ENCODE measurements at regions not wholly inside any gene's neighbourhood (a gene's known extent, or its start where the extent isn't known, plus 50 kb on each side); places are given as distances from the start of the nearest gene placed in this dataset.
A peak's percentile ranks its signal among the peaks of the same experiment; 100 is the strongest.

DNA sequence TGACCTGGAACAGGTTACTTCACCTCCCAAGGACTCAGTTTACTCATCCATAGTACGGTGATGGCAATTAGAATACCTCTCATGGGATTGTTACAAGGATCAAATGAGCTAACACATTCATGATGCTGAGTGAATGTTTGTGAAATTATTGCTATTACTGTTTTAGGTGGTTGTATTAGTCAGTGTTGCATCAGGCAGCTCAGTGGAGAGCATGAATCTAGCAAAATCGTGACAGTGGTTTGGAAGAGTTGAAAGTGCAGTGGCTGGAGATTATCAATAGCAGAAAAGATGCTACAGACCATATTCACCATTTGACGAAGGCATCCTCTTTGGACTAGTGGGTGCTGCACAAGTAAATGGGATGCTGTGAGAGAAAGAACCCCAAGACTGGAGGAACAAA is 50.4 kb upstream of the CTNNBL1 start:
- Histone ChIP-seq H3K9ac (ENCODE audit: low read length) (no peak overlapping the region), H3K4me1 (ENCODE audit: control insufficient read depth, insufficient read depth, low read length) (no peaks in the 10 kb centered on the region), H3K9me3 (ENCODE audit: control insufficient read depth, low read length) (peaks cover 10% of the 10 kb centered on the region), H3K4me3 (ENCODE audit: low read length) (no peak overlapping the region), H3K36me3 (ENCODE audit: control insufficient read depth, insufficient read depth, low read length, severe bottlenecking) (no peaks in the 10 kb centered on the region), H3K27me3 (replicated peaks; ENCODE audit: control insufficient read depth, insufficient read depth, low read length) (peaks cover 41% of the 10 kb centered on the region)
- peak; percentile 2 for DNase-seq (ENCODE audit: low read depth)

DNA sequence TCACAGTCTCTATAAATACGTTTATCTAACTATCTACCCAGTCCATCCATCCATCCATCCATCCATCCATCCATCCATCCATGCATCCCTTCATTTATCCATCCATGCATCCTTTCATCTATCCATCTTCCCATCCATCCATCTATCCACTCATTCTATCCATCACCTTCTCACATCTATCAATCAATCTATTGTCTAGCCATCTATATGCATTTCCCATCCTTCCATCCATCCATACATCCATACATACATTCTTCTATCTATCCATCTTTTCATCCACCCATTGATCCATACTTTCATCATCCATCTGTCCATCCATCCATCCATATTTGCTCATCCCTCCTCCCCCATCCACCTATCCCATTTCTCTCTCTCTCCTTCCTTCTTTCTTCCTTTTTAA is 51.6 kb upstream of the CTNNBL1 start:
- Histone ChIP-seq H3K4me1 (ENCODE audit: control insufficient read depth, insufficient read depth, low read length) (no peaks in the 10 kb centered on the region), H3K36me3 (ENCODE audit: control insufficient read depth, insufficient read depth, low read length, severe bottlenecking) (no peaks in the 10 kb centered on the region), H3K9me3 (ENCODE audit: control insufficient read depth, low read length) (peaks cover 10% of the 10 kb centered on the region), H3K9ac (ENCODE audit: low read length) (no peak overlapping the region), H3K27me3 (replicated peaks; ENCODE audit: control insufficient read depth, insufficient read depth, low read length) (peaks cover 46% of the 10 kb centered on the region), H3K4me3 (ENCODE audit: low read length) (no peak overlapping the region)
- DNase-seq (ENCODE audit: low read depth) = no peak

DNA sequence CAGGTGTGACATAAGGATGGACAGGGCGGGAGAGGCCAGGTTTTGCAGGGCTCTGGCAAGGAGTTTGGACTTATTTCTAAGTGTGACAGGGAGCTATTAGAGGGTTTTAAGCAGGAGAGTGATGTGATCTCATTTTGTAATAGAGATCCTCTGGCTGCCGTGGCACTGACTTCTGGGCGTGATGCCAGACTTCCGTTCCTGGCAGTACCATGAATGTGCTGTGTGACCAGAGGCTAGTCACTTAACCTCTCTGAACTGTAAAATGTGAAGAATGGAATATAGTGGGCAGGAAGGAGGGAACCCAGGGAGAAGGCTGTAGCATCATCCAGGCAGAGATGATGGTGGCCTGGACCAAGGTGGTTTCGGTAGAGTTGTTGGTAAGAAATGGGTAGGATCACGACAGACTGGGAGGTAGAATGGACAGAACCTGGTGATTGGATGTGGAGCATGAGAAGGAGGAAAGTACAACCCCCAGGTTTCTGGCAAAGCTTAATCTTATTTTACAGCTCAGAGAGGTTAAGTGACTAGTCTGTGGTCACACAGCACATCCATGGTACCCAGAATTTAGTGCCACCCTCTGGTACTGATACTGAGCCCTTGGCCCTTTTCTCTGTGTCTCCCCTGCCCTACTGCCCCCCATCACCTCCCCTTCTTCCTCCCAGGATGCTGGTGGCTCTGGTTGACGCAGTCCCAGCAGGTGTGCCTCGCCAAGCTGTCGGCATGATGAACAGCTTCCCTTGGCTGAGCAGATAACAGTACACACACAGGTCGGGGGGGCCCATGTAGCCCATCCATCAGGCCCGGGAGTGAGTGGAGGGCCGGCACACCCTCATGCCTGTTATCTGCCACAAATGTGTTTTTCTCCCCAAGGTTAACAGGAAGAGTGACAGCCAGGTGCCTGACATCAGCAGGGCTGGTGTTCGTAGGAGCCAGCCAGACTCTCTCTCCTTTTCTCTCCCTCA is 52.9 kb upstream of the CTNNBL1 start:
- Histone ChIP-seq H3K9me3 (ENCODE audit: control insufficient read depth, low read length) (peaks cover 14% of the 10 kb centered on the region), H3K4me3 (ENCODE audit: low read length) (no peak overlapping the region), H3K9ac (ENCODE audit: low read length) (no peak overlapping the region), H3K4me1 (ENCODE audit: control insufficient read depth, insufficient read depth, low read length) (no peaks in the 10 kb centered on the region), H3K36me3 (ENCODE audit: control insufficient read depth, insufficient read depth, low read length, severe bottlenecking) (no peaks in the 10 kb centered on the region), H3K27me3 (replicated peaks; ENCODE audit: control insufficient read depth, insufficient read depth, low read length) (peaks cover 50% of the 10 kb centered on the region)
- no peak for DNase-seq (ENCODE audit: low read depth)

DNA sequence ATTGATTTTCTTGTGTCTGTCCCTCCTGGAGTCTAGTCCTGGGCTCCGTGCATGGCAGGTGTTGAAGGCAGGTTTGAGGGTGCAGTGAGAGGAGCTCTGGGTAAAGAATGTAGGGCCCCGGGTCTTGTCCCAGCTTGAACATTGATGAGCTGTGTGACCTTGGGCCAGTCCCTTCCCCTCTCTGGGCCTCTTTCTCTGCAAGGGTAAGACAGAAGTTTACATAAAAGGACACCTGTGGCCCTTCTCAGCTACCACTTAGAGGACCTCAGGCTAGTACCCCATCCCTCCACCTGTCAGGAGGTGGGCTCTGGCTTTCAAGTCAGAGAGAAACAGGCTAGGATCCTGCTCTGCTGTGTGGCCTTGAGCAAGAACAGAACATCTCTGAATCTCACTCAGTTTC is 55.3 kb upstream of the CTNNBL1 start:
- Histone ChIP-seq H3K36me3 (ENCODE audit: control insufficient read depth, insufficient read depth, low read length, severe bottlenecking) (no peaks in the 10 kb centered on the region), H3K4me3 (ENCODE audit: low read length) (no peak overlapping the region), H3K9ac (ENCODE audit: low read length) (no peak overlapping the region), H3K9me3 (ENCODE audit: control insufficient read depth, low read length) (peaks cover 38% of the 10 kb centered on the region), H3K4me1 (ENCODE audit: control insufficient read depth, insufficient read depth, low read length) (no peaks in the 10 kb centered on the region), H3K27me3 (replicated peaks; ENCODE audit: control insufficient read depth, insufficient read depth, low read length) (peaks cover 38% of the 10 kb centered on the region)
- no peak for DNase-seq (ENCODE audit: low read depth)

- Histone ChIP-seq H3K27me3 (replicated peaks; ENCODE audit: control insufficient read depth, insufficient read depth, low read length) (peaks cover 44% of the 10 kb centered on the region), H3K36me3 (ENCODE audit: control insufficient read depth, insufficient read depth, low read length, severe bottlenecking) (no peaks in the 10 kb centered on the region), H3K9me3 (ENCODE audit: control insufficient read depth, low read length) (peaks cover 43% of the 10 kb centered on the region), H3K9ac (ENCODE audit: low read length) (no peak overlapping the region), H3K4me1 (ENCODE audit: control insufficient read depth, insufficient read depth, low read length) (no peaks in the 10 kb centered on the region), H3K4me3 (ENCODE audit: low read length) (no peak overlapping the region)
- no peak for DNase-seq (ENCODE audit: low read depth)
Measured at GRCh38 chr20:37636977-37637376, 56.9 kb upstream of the CTNNBL1 start.

- Histone ChIP-seq H3K36me3 (ENCODE audit: control insufficient read depth, insufficient read depth, low read length, severe bottlenecking) (no peaks in the 10 kb centered on the region), H3K4me3 (ENCODE audit: low read length) (no peak overlapping the region), H3K4me1 (ENCODE audit: control insufficient read depth, insufficient read depth, low read length) (no peaks in the 10 kb centered on the region), H3K27me3 (replicated peaks; ENCODE audit: control insufficient read depth, insufficient read depth, low read length) (peaks cover 44% of the 10 kb centered on the region), H3K9ac (ENCODE audit: low read length) (no peak overlapping the region), H3K9me3 (ENCODE audit: control insufficient read depth, low read length) (peaks cover 43% of the 10 kb centered on the region)
- no peak for DNase-seq (ENCODE audit: low read depth)
Measured at GRCh38 chr20:37636212-37636975, 57.4 kb upstream of the CTNNBL1 start.

DNA sequence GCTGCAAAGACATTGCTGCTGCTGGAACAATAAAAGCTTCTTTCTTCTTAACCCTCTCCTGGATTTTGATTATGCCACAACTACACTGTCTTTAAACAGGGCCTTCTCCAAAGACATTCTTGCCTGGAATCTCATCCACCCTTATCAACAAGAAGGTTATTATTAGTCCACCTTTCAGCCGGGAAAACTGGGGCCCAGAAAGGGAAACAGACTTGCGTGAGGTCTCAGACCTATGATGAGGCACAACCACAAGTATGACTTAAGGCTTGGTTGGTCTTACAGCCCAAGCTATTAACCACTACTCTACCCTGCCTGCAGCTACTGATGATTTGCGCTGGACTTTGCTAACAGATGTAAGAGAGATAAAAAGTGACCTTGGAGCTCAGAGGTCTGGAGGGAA is 62.8 kb upstream of the CTNNBL1 start:
- Histone ChIP-seq H3K4me1 (ENCODE audit: control insufficient read depth, insufficient read depth, low read length) (no peaks in the 10 kb centered on the region), H3K9ac (ENCODE audit: low read length) (no peak overlapping the region), H3K27me3 (replicated peaks; ENCODE audit: control insufficient read depth, insufficient read depth, low read length) (peaks cover 45% of the 10 kb centered on the region), H3K9me3 (ENCODE audit: control insufficient read depth, low read length) (peaks cover 32% of the 10 kb centered on the region), H3K36me3 (ENCODE audit: control insufficient read depth, insufficient read depth, low read length, severe bottlenecking) (no peaks in the 10 kb centered on the region), H3K4me3 (ENCODE audit: low read length) (no peak overlapping the region)
- no peak for DNase-seq (ENCODE audit: low read depth)

DNA sequence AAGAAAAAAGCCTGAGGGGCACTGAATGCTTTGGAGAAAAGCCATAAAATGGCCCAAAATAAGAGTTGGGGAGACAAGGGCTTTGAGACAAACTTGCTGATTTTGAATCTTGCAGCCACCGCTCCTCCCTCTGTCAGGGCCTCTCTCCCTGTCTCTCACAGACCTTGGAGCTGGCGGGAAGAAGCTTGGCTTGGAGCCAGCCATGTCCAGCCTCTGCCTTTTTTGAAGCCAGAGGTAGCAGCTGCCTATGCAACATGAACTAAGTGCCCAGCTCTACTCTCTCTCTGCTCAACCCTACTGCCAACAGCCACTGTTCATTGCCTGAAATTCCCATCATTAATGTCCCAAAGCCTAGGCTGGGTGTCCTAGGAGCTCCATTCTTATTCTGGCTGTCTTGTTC is 63.7 kb upstream of the CTNNBL1 start:
- Histone ChIP-seq H3K4me3 (ENCODE audit: low read length) (no peak overlapping the region), H3K9ac (ENCODE audit: low read length) (no peak overlapping the region), H3K36me3 (ENCODE audit: control insufficient read depth, insufficient read depth, low read length, severe bottlenecking) (no peaks in the 10 kb centered on the region), H3K4me1 (ENCODE audit: control insufficient read depth, insufficient read depth, low read length) (no peaks in the 10 kb centered on the region), H3K9me3 (ENCODE audit: control insufficient read depth, low read length) (peaks cover 25% of the 10 kb centered on the region), H3K27me3 (replicated peaks; ENCODE audit: control insufficient read depth, insufficient read depth, low read length) (peaks cover 45% of the 10 kb centered on the region)
- no peak for DNase-seq (ENCODE audit: low read depth)

DNA sequence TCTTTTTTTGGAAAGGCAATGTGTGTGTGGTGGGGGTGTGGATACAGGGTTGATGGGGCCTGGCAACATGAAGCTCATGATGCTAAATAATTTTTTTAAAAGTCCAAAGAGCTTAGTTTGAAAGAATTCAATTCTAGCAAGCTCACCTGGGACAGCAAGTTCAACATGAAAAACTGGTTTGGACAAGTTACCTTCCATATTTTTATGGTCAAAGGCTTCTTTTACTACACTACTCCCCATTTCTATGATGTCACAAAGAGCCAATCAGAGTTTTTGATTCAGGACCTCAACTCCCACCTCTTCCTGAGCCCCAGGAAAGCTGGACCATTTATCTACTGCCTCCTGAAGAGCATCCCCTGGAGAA is 66.1 kb upstream of the CTNNBL1 start:
- no peaks in the 10 kb centered on the region for H3K36me3 ChIP-seq (ENCODE audit: control insufficient read depth, insufficient read depth, low read length, severe bottlenecking)
- no peaks in the 10 kb centered on the region for H3K4me1 ChIP-seq (ENCODE audit: control insufficient read depth, insufficient read depth, low read length)
- H3K9me3 ChIP-seq (ENCODE audit: control insufficient read depth, low read length) = peaks cover 3% of the 10 kb centered on the region
- H3K9ac ChIP-seq (ENCODE audit: low read length) = no peak overlapping the region
- H3K4me3 ChIP-seq (ENCODE audit: low read length) = no peak overlapping the region
- peaks cover 59% of the 10 kb centered on the region for H3K27me3 ChIP-seq (replicated peaks; ENCODE audit: control insufficient read depth, insufficient read depth, low read length)
- DNase-seq (ENCODE audit: low read depth) = no peak

DNA sequence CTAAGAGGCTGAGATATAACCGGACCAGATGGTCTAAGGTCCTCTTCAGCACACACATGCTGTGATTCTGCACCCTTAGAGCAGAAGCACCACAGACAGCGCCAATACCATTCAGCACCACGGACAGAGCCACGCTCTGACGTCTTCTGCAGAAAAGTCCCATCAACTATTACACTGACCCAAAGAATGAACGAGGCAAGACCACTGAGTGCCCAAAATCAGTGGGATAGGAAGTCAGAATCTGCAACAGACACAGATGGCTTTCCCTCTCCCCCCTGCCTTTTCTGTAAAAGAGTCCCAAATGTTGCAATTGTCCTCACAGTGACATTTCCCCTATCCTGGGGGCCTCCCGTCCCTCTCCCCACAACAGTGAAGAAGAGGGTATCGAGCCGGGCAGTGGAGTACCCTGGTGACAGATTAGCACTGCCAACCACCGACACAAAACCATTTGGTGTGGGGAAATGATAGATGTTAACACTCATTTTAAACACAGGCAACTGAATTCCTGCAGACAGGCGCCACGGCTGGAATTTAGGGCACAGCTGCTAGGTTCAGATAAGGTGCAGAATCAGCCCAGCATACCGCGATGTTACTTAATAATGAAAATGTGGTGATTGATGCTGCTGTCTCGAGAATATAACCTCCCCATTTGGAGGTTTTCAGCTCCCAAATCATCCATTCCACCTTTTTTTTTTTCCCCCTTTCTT is 66.6 kb upstream of the CTNNBL1 start:
- Histone ChIP-seq H3K4me3 (ENCODE audit: low read length) (no peak overlapping the region), H3K27me3 (replicated peaks; ENCODE audit: control insufficient read depth, insufficient read depth, low read length) (peaks cover 59% of the 10 kb centered on the region), H3K9me3 (ENCODE audit: control insufficient read depth, low read length) (peaks cover 3% of the 10 kb centered on the region), H3K4me1 (ENCODE audit: control insufficient read depth, insufficient read depth, low read length) (no peaks in the 10 kb centered on the region), H3K9ac (ENCODE audit: low read length) (no peak overlapping the region), H3K36me3 (ENCODE audit: control insufficient read depth, insufficient read depth, low read length, severe bottlenecking) (no peaks in the 10 kb centered on the region)
- DNase-seq (ENCODE audit: low read depth) = peak; percentile 59

- Histone ChIP-seq H3K9me3 (ENCODE audit: control insufficient read depth, low read length) (peaks cover 3% of the 10 kb centered on the region), H3K4me1 (ENCODE audit: control insufficient read depth, insufficient read depth, low read length) (no peaks in the 10 kb centered on the region), H3K4me3 (ENCODE audit: low read length) (no peak overlapping the region), H3K9ac (ENCODE audit: low read length) (no peak overlapping the region), H3K36me3 (ENCODE audit: control insufficient read depth, insufficient read depth, low read length, severe bottlenecking) (no peaks in the 10 kb centered on the region), H3K27me3 (replicated peaks; ENCODE audit: control insufficient read depth, insufficient read depth, low read length) (peaks cover 52% of the 10 kb centered on the region)
- no peak for DNase-seq (ENCODE audit: low read depth)
Measured at GRCh38 chr20:37624963-37625362, 68.9 kb upstream of the CTNNBL1 start.

All from adipocyte (in vitro differentiated cells).